ENCODE measurements at regions not wholly inside any gene's neighbourhood (a gene's known extent, or its start where the extent isn't known, plus 50 kb on each side); places are given as distances from the start of the nearest gene placed in this dataset.

- H3K36me3 Mint-ChIP-seq (ENCODE audit: low read depth), result no peaks in the 10 kb centered on the region
- intact Hi-C loops (cut with micrococcal nuclease), result no loop called here
- no peak overlapping the region for H3K4me3 Mint-ChIP-seq (ENCODE audit: low read depth)
- DNase-seq (ENCODE audit: low spot score), result no peak
- H3K4me1 Mint-ChIP-seq (ENCODE audit: low read depth), result no peaks in the 10 kb centered on the region
- H3K27me3 Mint-ChIP-seq (ENCODE audit: low read depth), result no peaks in the 10 kb centered on the region
- no peak overlapping the region for H3K27ac Mint-ChIP-seq
- H3K9me3 Mint-ChIP-seq, result no peaks in the 10 kb centered on the region
Measured at GRCh38 chr9:79115176-79115575, 456.6 kb upstream of the TLE4 start.

GRCh38 chr9:79116041-79116440, 455.7 kb upstream of the TLE4 start:
- Mint-ChIP-seq H3K4me3 (ENCODE audit: low read depth) (no peak overlapping the region), H3K27me3 (ENCODE audit: low read depth) (no peaks in the 10 kb centered on the region), H3K4me1 (ENCODE audit: low read depth) (no peaks in the 10 kb centered on the region), H3K9me3 (no peaks in the 10 kb centered on the region), H3K36me3 (ENCODE audit: low read depth) (no peaks in the 10 kb centered on the region), H3K27ac (no peak overlapping the region)
- no peak for DNase-seq (ENCODE audit: low spot score)
- intact Hi-C loops (cut with micrococcal nuclease), result no loop called here

- intact Hi-C loops (cut with micrococcal nuclease), result no loop called here
Measured at GRCh38 chr9:79116709-79117108, 455.1 kb upstream of the TLE4 start.

GRCh38 chr9:79120533-79120932, 451.2 kb upstream of the TLE4 start:
- Mint-ChIP-seq H3K27me3 (ENCODE audit: low read depth) (no peaks in the 10 kb centered on the region), H3K4me1 (ENCODE audit: low read depth) (no peaks in the 10 kb centered on the region), H3K36me3 (ENCODE audit: low read depth) (no peaks in the 10 kb centered on the region), H3K27ac (no peak overlapping the region), H3K9me3 (no peaks in the 10 kb centered on the region), H3K4me3 (ENCODE audit: low read depth) (no peak overlapping the region)
- intact Hi-C loops (cut with micrococcal nuclease), result no loop called here
- DNase-seq (ENCODE audit: low spot score), result no peak

More at GRCh38 chr9:79116709-79117108, 455.1 kb upstream of the TLE4 start:
- no peaks in the 10 kb centered on the region for H3K27me3 Mint-ChIP-seq (ENCODE audit: low read depth)
- no peak for DNase-seq (ENCODE audit: low spot score)
- no peaks in the 10 kb centered on the region for H3K36me3 Mint-ChIP-seq (ENCODE audit: low read depth)
- H3K4me1 Mint-ChIP-seq (ENCODE audit: low read depth), result no peaks in the 10 kb centered on the region
- no peak overlapping the region for H3K27ac Mint-ChIP-seq
- H3K4me3 Mint-ChIP-seq (ENCODE audit: low read depth), result no peak overlapping the region
- H3K9me3 Mint-ChIP-seq, result no peaks in the 10 kb centered on the region

- no peak for DNase-seq (ENCODE audit: low spot score)
- Mint-ChIP-seq H3K4me3 (ENCODE audit: low read depth) (no peak overlapping the region), H3K27me3 (ENCODE audit: low read depth) (no peaks in the 10 kb centered on the region), H3K9me3 (no peaks in the 10 kb centered on the region), H3K27ac (no peak overlapping the region), H3K4me1 (ENCODE audit: low read depth) (no peaks in the 10 kb centered on the region), H3K36me3 (ENCODE audit: low read depth) (no peaks in the 10 kb centered on the region)
- intact Hi-C loops (cut with micrococcal nuclease), result no loop called here
Measured at GRCh38 chr9:79120941-79121340, 450.8 kb upstream of the TLE4 start.

GRCh38 chr9:79123415-79123814, 448.4 kb upstream of the TLE4 start:
- H3K9me3 Mint-ChIP-seq, result no peaks in the 10 kb centered on the region
- no peaks in the 10 kb centered on the region for H3K4me1 Mint-ChIP-seq (ENCODE audit: low read depth)
- no peaks in the 10 kb centered on the region for H3K36me3 Mint-ChIP-seq (ENCODE audit: low read depth)
- DNase-seq (ENCODE audit: low spot score), result no peak
- no peak overlapping the region for H3K4me3 Mint-ChIP-seq (ENCODE audit: low read depth)
- H3K27me3 Mint-ChIP-seq (ENCODE audit: low read depth), result no peaks in the 10 kb centered on the region
- H3K27ac Mint-ChIP-seq, result no peak overlapping the region
- intact Hi-C loops (cut with micrococcal nuclease), result no loop called here

GRCh38 chr9:79127661-79128060, 444.1 kb upstream of the TLE4 start:
- no peaks in the 10 kb centered on the region for H3K27me3 Mint-ChIP-seq (ENCODE audit: low read depth)
- H3K9me3 Mint-ChIP-seq, result no peaks in the 10 kb centered on the region
- no peak overlapping the region for H3K27ac Mint-ChIP-seq
- no peak for DNase-seq (ENCODE audit: low spot score)
- H3K4me1 Mint-ChIP-seq (ENCODE audit: low read depth), result no peaks in the 10 kb centered on the region
- H3K4me3 Mint-ChIP-seq (ENCODE audit: low read depth), result no peak overlapping the region
- intact Hi-C loops (cut with micrococcal nuclease), result no loop called here
- H3K36me3 Mint-ChIP-seq (ENCODE audit: low read depth), result no peaks in the 10 kb centered on the region

- H3K27me3 Mint-ChIP-seq (ENCODE audit: low read depth), result no peaks in the 10 kb centered on the region
- H3K36me3 Mint-ChIP-seq (ENCODE audit: low read depth), result no peaks in the 10 kb centered on the region
- no peaks in the 10 kb centered on the region for H3K9me3 Mint-ChIP-seq
- no peak overlapping the region for H3K27ac Mint-ChIP-seq
- intact Hi-C loops (cut with micrococcal nuclease), result no loop called here
- H3K4me3 Mint-ChIP-seq (ENCODE audit: low read depth), result no peak overlapping the region
- DNase-seq (ENCODE audit: low spot score), result no peak
- no peaks in the 10 kb centered on the region for H3K4me1 Mint-ChIP-seq (ENCODE audit: low read depth)
Measured at GRCh38 chr9:79129865-79130480, 441.8 kb upstream of the TLE4 start.

- Mint-ChIP-seq H3K9me3 (no peaks in the 10 kb centered on the region), H3K27me3 (ENCODE audit: low read depth) (no peaks in the 10 kb centered on the region), H3K36me3 (ENCODE audit: low read depth) (no peaks in the 10 kb centered on the region), H3K27ac (no peak overlapping the region), H3K4me3 (ENCODE audit: low read depth) (no peak overlapping the region), H3K4me1 (ENCODE audit: low read depth) (no peaks in the 10 kb centered on the region)
- intact Hi-C loops (cut with micrococcal nuclease), result no loop called here
- DNase-seq (ENCODE audit: low spot score), result no peak
Measured at GRCh38 chr9:79131246-79131774, 440.5 kb upstream of the TLE4 start.

- DNase-seq (ENCODE audit: low spot score), result no peak
- Mint-ChIP-seq H3K9me3 (no peaks in the 10 kb centered on the region), H3K4me3 (ENCODE audit: low read depth) (no peak overlapping the region), H3K27me3 (ENCODE audit: low read depth) (no peaks in the 10 kb centered on the region), H3K36me3 (ENCODE audit: low read depth) (no peaks in the 10 kb centered on the region), H3K27ac (no peak overlapping the region), H3K4me1 (ENCODE audit: low read depth) (no peaks in the 10 kb centered on the region)
- intact Hi-C loops (cut with micrococcal nuclease), result no loop called here
Measured at GRCh38 chr9:79131824-79132377, 439.9 kb upstream of the TLE4 start.

GRCh38 chr9:79134654-79135053, 437.1 kb upstream of the TLE4 start:
- no peaks in the 10 kb centered on the region for H3K27me3 Mint-ChIP-seq (ENCODE audit: low read depth)
- H3K4me3 Mint-ChIP-seq (ENCODE audit: low read depth), result no peak overlapping the region
- no peaks in the 10 kb centered on the region for H3K9me3 Mint-ChIP-seq
- H3K27ac Mint-ChIP-seq, result no peak overlapping the region
- DNase-seq (ENCODE audit: low spot score), result no peak
- intact Hi-C loops (cut with micrococcal nuclease), result no loop called here
- H3K36me3 Mint-ChIP-seq (ENCODE audit: low read depth), result no peaks in the 10 kb centered on the region
- no peaks in the 10 kb centered on the region for H3K4me1 Mint-ChIP-seq (ENCODE audit: low read depth)

- Mint-ChIP-seq H3K36me3 (ENCODE audit: low read depth) (no peaks in the 10 kb centered on the region), H3K27ac (no peak overlapping the region), H3K9me3 (no peaks in the 10 kb centered on the region), H3K4me3 (ENCODE audit: low read depth) (no peak overlapping the region), H3K27me3 (ENCODE audit: low read depth) (no peaks in the 10 kb centered on the region), H3K4me1 (ENCODE audit: low read depth) (no peaks in the 10 kb centered on the region)
- DNase-seq (ENCODE audit: low spot score), result no peak
- intact Hi-C loops (cut with micrococcal nuclease), result no loop called here
Measured at GRCh38 chr9:79135681-79136415, 435.9 kb upstream of the TLE4 start.

- Mint-ChIP-seq H3K4me1 (ENCODE audit: low read depth) (no peaks in the 10 kb centered on the region), H3K27me3 (ENCODE audit: low read depth) (no peaks in the 10 kb centered on the region), H3K4me3 (ENCODE audit: low read depth) (no peak overlapping the region), H3K36me3 (ENCODE audit: low read depth) (no peaks in the 10 kb centered on the region), H3K9me3 (no peaks in the 10 kb centered on the region), H3K27ac (no peak overlapping the region)
- intact Hi-C loops (cut with micrococcal nuclease), result no loop called here
- DNase-seq (ENCODE audit: low spot score), result no peak
Measured at GRCh38 chr9:79140751-79141150, 431.0 kb upstream of the TLE4 start.
